PC-3 (cell line): ENCODE measurements at regions not wholly inside any gene's neighbourhood (a gene's known extent, or its start where the extent isn't known, plus 50 kb on each side); places are given as distances from the start of the nearest gene placed in this dataset.

Experiments
- EZH2phosphoT487 ChIP-seq: fragments of 300-600 bp; sonication (generic); IDR thresholded peaks from 2 replicates; pipeline ENCODE4 v1.6.1; 2018; ENCODE audit warnings: mild to moderate bottlenecking, antibody characterized with exemption, low read length, borderline replicate concordance
- TF ChIP-seq, protein P1 (sequence below): fragments of 300-600 bp; sonication (generic); conservative IDR thresholded peaks from 2 replicates; pipeline ENCODE4 v1.5.1; 2017; ENCODE audit warnings: antibody characterized with exemption, low read depth, mild to moderate bottlenecking, low read length

DNA sequence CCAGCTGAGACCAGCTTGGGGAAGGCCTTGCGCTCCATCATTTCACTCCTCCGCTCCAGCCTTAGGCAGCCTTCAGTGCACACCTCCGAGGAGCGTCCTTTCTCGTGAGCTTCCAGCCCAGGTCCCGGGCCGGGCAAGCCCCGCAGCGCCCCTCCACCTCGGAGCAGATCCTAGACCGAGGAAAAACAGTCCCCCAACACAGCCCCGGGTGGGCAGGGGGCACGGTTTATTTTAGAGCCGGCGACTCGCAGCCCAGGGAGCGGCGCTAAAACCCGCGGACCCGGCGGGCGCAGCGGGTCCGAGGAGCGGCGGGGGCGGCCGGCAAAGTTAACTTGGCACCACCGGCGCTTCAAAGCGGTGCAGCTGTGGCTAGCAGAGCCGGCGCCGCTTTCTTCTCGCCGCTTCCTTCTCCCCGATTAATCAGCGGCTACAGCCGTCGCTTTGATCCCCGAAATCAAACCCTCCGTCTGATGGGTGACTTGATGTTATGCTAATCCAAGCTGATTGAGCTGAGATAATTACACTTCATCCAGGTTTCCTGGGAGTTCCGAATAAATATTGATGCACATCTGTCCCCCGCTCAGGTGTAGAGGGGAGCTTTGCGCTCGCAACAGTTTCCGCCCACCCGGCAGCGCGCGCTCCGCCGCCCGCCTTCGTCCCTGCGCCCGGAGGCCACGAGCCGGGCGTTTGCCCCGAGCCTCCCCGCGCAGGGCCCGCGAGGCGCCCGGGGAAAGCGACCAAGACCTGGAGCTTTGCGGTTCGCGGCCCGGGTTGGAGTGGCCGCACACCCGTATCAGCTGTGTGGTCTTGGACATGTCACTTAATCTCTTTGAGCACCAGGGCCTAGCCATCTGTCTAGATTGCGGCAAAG lies 192.7 kb downstream of the BUD13 start:
- TF ChIP-seq, protein P1, sequence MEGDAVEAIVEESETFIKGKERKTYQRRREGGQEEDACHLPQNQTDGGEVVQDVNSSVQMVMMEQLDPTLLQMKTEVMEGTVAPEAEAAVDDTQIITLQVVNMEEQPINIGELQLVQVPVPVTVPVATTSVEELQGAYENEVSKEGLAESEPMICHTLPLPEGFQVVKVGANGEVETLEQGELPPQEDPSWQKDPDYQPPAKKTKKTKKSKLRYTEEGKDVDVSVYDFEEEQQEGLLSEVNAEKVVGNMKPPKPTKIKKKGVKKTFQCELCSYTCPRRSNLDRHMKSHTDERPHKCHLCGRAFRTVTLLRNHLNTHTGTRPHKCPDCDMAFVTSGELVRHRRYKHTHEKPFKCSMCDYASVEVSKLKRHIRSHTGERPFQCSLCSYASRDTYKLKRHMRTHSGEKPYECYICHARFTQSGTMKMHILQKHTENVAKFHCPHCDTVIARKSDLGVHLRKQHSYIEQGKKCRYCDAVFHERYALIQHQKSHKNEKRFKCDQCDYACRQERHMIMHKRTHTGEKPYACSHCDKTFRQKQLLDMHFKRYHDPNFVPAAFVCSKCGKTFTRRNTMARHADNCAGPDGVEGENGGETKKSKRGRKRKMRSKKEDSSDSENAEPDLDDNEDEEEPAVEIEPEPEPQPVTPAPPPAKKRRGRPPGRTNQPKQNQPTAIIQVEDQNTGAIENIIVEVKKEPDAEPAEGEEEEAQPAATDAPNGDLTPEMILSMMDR = no peak
- TF ChIP-seq EZH2phosphoT487 = no peak
